Pancreas (tissue), 10 donors: ENCODE measurements at regions not wholly inside any gene's neighbourhood (a gene's known extent, or its start where the extent isn't known, plus 50 kb on each side); places are given as distances from the start of the nearest gene placed in this dataset.
"Not testable (repeated sequence)": the region's sequence is repeated elsewhere in the genome, so short reads cannot be mapped to it uniquely, and the experiment has no call there.

Experiments used
- ATAC-seq, 4 donors: fragments of 200-7000 bp; cut with Tn5 transposase; one replicate each; pipeline versions ENCODE4 v1.8.0 to v1.9.1; 2020; ENCODE audit warnings: mild to moderate bottlenecking in 4 of 4, moderate library complexity in 4 of 4
- DNase-seq, 6 donors: peaks; one replicate each; pipeline ENCODE4 v3.0.0-alpha.2; 2020
- FAIRE-seq: peaks from 2 replicates; lab custom pipeline; 2012; peaks lifted over from hg19 to GRCh38; lab: Jason Lieb, UNC
- H3K27ac ChIP-seq, 4 donors: fragments of 200-600 bp; sonication (generic); 1 replicate in 3 of 4; 2 replicates in 1 of 4; pipeline versions ENCODE4 v1.5.0 to v1.8.0; 2020
- H3K27me3 ChIP-seq, 4 donors: fragments of 200-600 bp; one replicate each; pipeline ENCODE4 v1.8.0; 2021
- H3K36me3 ChIP-seq, 3 donors: fragments of 200-600 bp; sonication (generic) in 1 of 3; one replicate each; pipeline versions ENCODE4 v1.5.0 to v1.8.0; 2020 to 2021
- H3K4me1 ChIP-seq, 3 donors: fragments of 200-600 bp; one replicate each; pipeline ENCODE4 v1.8.0; 2021
- H3K4me3 ChIP-seq, 4 donors: fragments of 200-600 bp; sonication (generic) in 2 of 4; one replicate each; pipeline versions ENCODE4 v1.5.0 to v1.8.0; 2020 to 2021
- H3K9me3 ChIP-seq, 4 donors: fragments of 200-600 bp; one replicate each; pipeline ENCODE4 v1.8.0; 2021
- WGBS, 2 donors: extraction: QIAGEN DNeasy Blood & Tissue Kit; methylation state at CpG; one replicate each; pipeline ENCODE4 v1.1.7; 2013; 5-methylcytosine and 5-hydroxymethylcytosine counted together
- intact Hi-C, 3 donors: fragments of 100-400 bp; cut with DNase I; formaldehyde crosslinking; loops; one replicate each; pipeline versions ENCODE4 v1.11.1 to v1.14.2; 2022
- TF ChIP-seq, protein P1 (sequence below), 4 donors: fragments of 200-600 bp; sonication (generic) in 3 of 4; IDR thresholded peaks; one replicate each; pipeline versions ENCODE4 v1.5.0 to v1.8.0; 2021; ENCODE audit warnings: antibody characterized with exemption in 4 of 4
- donor health status: healthy with polysubstance abuse.
- donor health status: DM: no; HTN: no; CAD: no; lungs with moderate emphysema.
- donor health status: DM: no; HTN: no; CAD: no.
- donor health status: control.
- donor health status: control.
- donor health status: Bipolar disorder and iron deficiency.
- donor health status: DM: yes; HTN: yes; CAD: no.
- donor health status: DM: no; HTN: no; CAD: no.
- donor health status: DM: no; HTN: no; CAD: no.
- donor health status: DM: yes; HTN: yes; CAD: no.

DNA sequence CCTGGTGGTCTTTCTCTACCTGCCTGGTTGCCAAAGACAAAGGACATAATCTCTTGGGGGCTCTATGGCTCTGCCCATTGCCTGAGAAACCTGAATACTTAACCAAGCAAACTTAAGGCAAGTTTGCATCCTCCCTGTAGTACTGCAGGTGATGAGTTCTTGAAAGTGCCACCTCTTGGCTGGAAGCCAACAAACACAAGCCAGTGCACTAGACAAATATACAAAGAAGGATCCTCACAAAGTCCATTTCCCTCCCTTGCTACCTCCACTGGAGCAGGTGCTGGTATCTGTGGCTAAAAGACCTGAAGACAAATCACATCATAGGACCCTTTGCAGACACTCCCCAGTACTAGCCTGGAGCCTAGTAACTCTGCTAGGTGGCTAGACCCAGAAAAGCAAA lies 772.3 kb downstream of the SI start:
- no peak for FAIRE-seq

DNA sequence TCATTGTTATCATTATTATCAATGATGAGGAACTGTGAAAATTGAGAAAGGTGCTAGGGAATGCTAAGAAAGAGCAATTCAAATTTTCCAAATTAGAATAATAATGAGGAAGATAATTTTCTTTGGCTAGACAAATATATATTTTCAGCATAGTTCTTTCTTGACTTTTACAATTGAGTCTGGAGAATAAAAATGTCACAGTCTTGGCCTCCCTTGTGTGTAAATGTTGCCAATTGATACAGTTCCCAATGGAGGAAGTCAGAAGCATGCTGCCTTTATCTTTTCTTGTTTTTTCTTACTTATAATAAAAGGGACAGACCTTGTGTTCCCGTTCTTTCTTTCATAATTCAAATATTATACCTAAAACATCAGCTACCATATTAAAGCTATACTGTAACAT lies 774.4 kb downstream of the SI start:
- 30 to 43% methylated on average over 1 of the region's 1 CpG for WGBS, 2 donors
- H3K36me3 ChIP-seq, result no peaks in the 10 kb centered on the region
- H3K27me3 ChIP-seq, result no peaks in the 10 kb centered on the region
- FAIRE-seq (no peak), DNase-seq (no peak), ATAC-seq (no peak)
- H3K27ac ChIP-seq, result no peak overlapping the region
- intact Hi-C loops, result no loop called here
- TF ChIP-seq, protein P1, sequence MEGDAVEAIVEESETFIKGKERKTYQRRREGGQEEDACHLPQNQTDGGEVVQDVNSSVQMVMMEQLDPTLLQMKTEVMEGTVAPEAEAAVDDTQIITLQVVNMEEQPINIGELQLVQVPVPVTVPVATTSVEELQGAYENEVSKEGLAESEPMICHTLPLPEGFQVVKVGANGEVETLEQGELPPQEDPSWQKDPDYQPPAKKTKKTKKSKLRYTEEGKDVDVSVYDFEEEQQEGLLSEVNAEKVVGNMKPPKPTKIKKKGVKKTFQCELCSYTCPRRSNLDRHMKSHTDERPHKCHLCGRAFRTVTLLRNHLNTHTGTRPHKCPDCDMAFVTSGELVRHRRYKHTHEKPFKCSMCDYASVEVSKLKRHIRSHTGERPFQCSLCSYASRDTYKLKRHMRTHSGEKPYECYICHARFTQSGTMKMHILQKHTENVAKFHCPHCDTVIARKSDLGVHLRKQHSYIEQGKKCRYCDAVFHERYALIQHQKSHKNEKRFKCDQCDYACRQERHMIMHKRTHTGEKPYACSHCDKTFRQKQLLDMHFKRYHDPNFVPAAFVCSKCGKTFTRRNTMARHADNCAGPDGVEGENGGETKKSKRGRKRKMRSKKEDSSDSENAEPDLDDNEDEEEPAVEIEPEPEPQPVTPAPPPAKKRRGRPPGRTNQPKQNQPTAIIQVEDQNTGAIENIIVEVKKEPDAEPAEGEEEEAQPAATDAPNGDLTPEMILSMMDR (IDR thresholded peaks at IDR 0.05), result no peak
- no peak overlapping the region for H3K4me3 ChIP-seq
- H3K9me3 ChIP-seq, result no peaks in the 10 kb centered on the region
- H3K4me1 ChIP-seq, result no peaks in the 10 kb centered on the region

More for the DNA sequence above, 772.3 kb downstream of the SI start:
- Histone ChIP-seq H3K27ac (no peak overlapping the region), H3K9me3 (no peaks in the 10 kb centered on the region), H3K4me1 (no peaks in the 10 kb centered on the region), H3K36me3 (no peaks in the 10 kb centered on the region), H3K4me3 (no peak overlapping the region), H3K27me3 (no peaks in the 10 kb centered on the region)
- no peak for ATAC-seq
- TF ChIP-seq, protein P1 (IDR thresholded peaks at IDR 0.05), result no peak
- no peak for DNase-seq
- intact Hi-C loops, result no loop called here

DNA sequence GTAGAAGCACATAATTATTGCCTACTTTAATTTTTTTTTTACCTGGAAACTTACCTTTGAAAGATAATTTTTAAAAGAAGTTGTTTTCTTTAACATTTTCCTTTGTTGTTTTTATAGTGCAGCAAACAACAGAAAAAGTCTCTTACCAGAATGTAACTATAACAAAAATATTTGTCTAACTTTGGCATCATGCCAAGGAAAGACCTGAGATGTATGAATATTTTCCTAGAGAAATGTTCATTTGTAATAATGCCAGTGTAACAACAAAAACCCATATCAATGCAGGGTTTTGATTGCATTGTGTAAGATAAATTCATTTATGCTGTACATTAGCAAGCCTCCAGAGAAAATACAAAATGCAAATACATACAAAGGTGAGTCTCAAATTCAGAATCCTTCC lies 775.7 kb downstream of the SI start:
- H3K9me3 ChIP-seq, result no peaks in the 10 kb centered on the region
- FAIRE-seq (no peak), ATAC-seq (no peak), DNase-seq (no peak)
- H3K4me1 ChIP-seq, result no peaks in the 10 kb centered on the region
- intact Hi-C loops, result no loop called here
- H3K27ac ChIP-seq, result no peak overlapping the region
- TF ChIP-seq, protein P1 (IDR thresholded peaks at IDR 0.05), result no peak
- no peaks in the 10 kb centered on the region for H3K36me3 ChIP-seq
- H3K4me3 ChIP-seq, result no peak overlapping the region
- no peaks in the 10 kb centered on the region for H3K27me3 ChIP-seq

DNA sequence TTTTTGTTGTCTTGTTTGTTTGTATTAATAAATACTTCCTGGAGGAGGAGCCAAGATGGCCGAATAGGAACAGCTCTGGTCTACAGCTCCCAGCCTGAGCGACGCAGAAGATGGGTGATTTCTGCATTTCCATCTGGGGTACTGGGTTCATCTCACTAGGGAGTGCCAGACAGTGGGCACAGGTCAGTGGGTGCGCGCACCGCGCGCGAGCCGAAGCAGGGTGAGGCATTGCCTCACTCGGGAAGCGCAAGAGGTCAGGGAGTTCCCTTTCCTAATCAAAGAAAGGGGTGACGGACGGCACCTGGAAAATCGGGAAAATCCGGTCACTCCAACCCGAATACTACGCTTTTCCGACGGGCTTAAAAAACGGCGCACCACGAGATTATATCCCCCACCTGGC lies 786.8 kb downstream of the SI start:
- DNase-seq, H3K4me1 ChIP-seq, H3K4me3 ChIP-seq, H3K36me3 ChIP-seq, intact Hi-C loops, H3K9me3 ChIP-seq, H3K27ac ChIP-seq, FAIRE-seq, ATAC-seq, H3K27me3 ChIP-seq: not testable (repeated sequence)
- 92 to 93% methylated on average over 23 of the region's 23 CpGs for WGBS, 2 donors

DNA sequence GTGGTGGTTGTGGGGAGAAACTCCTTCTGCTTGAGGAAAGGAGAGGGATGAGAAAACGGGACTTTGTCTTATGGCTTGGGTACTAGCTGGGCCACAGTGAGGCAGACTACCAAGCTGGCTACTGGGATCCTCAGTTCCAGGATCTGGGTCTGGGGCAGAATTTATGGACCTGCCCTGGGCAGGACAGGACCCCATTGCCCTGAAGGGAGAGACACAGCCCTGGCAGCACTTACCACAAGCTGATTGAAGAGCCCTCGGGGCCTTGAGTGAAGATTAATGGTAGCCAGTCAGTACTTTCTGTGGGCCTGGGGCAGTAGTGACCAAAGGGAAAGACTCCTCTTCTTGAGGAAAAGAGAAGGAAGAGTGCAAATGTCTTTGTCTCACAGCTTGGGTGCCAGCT lies 799.7 kb downstream of the SI start:
- ATAC-seq, result no peak

More for the DNA sequence above, 799.7 kb downstream of the SI start:
- Histone ChIP-seq H3K36me3 (no peaks in the 10 kb centered on the region), H3K4me1 (no peaks in the 10 kb centered on the region), H3K4me3 (no peak overlapping the region), H3K27me3 (no peaks in the 10 kb centered on the region), H3K9me3 (no peaks in the 10 kb centered on the region), H3K27ac (no peak overlapping the region)
- WGBS, 2 donors, result 54 to 60% methylated on average over 2 of the region's 2 CpGs
- TF ChIP-seq, protein P1 (IDR thresholded peaks at IDR 0.05), result no peak
- intact Hi-C loops, result no loop called here
- no peak for DNase-seq
- FAIRE-seq, result no peak
